Spleen (tissue), 11 donors: ENCODE measurements at regions not wholly inside any gene's neighbourhood (a gene's known extent, or its start where the extent isn't known, plus 50 kb on each side); places are given as distances from the start of the nearest gene placed in this dataset.

Experiments
- DNase-seq: peaks from one replicate; pipeline ENCODE4 v3.0.0-alpha.2; 2020
- H3K27ac ChIP-seq, 8 donors: fragments of 200-600 bp; sonication (generic) in 7 of 8; 1 replicate in 4 of 8; 2 replicates in 4 of 8; pipeline versions ENCODE4 v1.5.0 to v1.8.0; 2016 to 2021; ENCODE audit warnings: inconsistent platforms in 4 of 8, mild to moderate bottlenecking in 4 of 8, moderate library complexity in 1 of 8
- H3K27me3 ChIP-seq, 7 donors: fragments of 200-600 bp; sonication (generic) in 6 of 7; replicated peaks in 1 of 7; 1 replicate in 4 of 7; 2 replicates in 3 of 7; pipeline versions ENCODE4 v1.5.0 to v1.8.0; 2016 to 2021; ENCODE audit warnings: inconsistent platforms in 3 of 7, mild to moderate bottlenecking in 1 of 7
- H3K36me3 ChIP-seq, 6 donors: fragments of 200-600 bp; sonication (generic) in 5 of 6; 1 replicate in 4 of 6; 2 replicates in 2 of 6; pipeline versions ENCODE4 v1.5.0 to v1.8.0; 2016 to 2021; ENCODE audit warnings: inconsistent platforms in 2 of 6
- H3K4me1 ChIP-seq, 6 donors: fragments of 200-600 bp; sonication (generic) in 5 of 6; 1 replicate in 3 of 6; 2 replicates in 3 of 6; pipeline versions ENCODE4 v1.5.0 to v1.8.0; 2016 to 2021; ENCODE audit warnings: inconsistent platforms in 3 of 6
- H3K4me3 ChIP-seq, 8 donors: fragments of 200-600 bp; sonication (generic) in 7 of 8; 1 replicate in 4 of 8; 2 replicates in 4 of 8; pipeline versions ENCODE4 v1.5.0 to v1.8.0; 2016 to 2021; ENCODE audit warnings: inconsistent platforms in 4 of 8, mild to moderate bottlenecking in 4 of 8, moderate library complexity in 2 of 8
- H3K9me3 ChIP-seq, 8 donors: fragments of 200-600 bp; sonication (generic) in 7 of 8; 1 replicate in 4 of 8; 2 replicates in 4 of 8; pipeline versions ENCODE4 v1.5.0 to v1.8.0; 2016 to 2021; ENCODE audit warnings: inconsistent platforms in 4 of 8
- POLR2A ChIP-seq, 3 donors: fragments of 450-650 bp; IDR thresholded peaks; one replicate each; pipeline ENCODE4 v1.5.1; 2017; ENCODE audit warnings: antibody characterized with exemption in 3 of 3, mild to moderate bottlenecking in 1 of 3
- POLR2AphosphoS5 ChIP-seq, 3 donors: sonication (generic); formaldehyde crosslinking; IDR thresholded peaks; one replicate each; pipeline ENCODE4 v1.5.1; 2017; ENCODE audit warnings: antibody characterized with exemption in 3 of 3
- WGBS, 5 donors: extraction: QIAGEN DNeasy Blood & Tissue Kit in 3 of 5; methylation state at CpG; one replicate each; pipeline versions ENCODE4 v1.1.5 to v1.1.7; 2013 to 2018; 5-methylcytosine and 5-hydroxymethylcytosine counted together
- intact Hi-C: fragments of 100-400 bp; cut with DNase I; formaldehyde crosslinking; loops from one replicate; pipeline ENCODE4 v1.15.0; 2023; ENCODE audit warnings: low total_unique reads
- TF ChIP-seq, protein P1 (sequence below), 11 experiments: fragments of 200-600 bp in 7 of 11; fragments of 450-650 bp in 4 of 11; sonication (generic) in 4 of 11; IDR thresholded peaks in 8 of 11; conservative IDR thresholded peaks in 3 of 11; 1 replicate in 7 of 11; 2 replicates in 4 of 11; pipeline versions ENCODE4 v1.4.0 to v1.8.0; 2016 to 2021; ENCODE audit warnings: antibody characterized with exemption in 11 of 11, inconsistent platforms in 4 of 11, mild to moderate bottlenecking in 1 of 11
- donor health status: healthy with polysubstance abuse.
- donor health status: DM: no; HTN: no; CAD: no; lungs with moderate emphysema.
- donor health status: DM: no; HTN: no; CAD: no.
- donor health status: Bipolar disorder and iron deficiency.
- donor health status: healthy.
- donor health status: DM: no; HTN: no; CAD: no.
- donor health status: DM: yes; HTN: yes; CAD: no.

DNA sequence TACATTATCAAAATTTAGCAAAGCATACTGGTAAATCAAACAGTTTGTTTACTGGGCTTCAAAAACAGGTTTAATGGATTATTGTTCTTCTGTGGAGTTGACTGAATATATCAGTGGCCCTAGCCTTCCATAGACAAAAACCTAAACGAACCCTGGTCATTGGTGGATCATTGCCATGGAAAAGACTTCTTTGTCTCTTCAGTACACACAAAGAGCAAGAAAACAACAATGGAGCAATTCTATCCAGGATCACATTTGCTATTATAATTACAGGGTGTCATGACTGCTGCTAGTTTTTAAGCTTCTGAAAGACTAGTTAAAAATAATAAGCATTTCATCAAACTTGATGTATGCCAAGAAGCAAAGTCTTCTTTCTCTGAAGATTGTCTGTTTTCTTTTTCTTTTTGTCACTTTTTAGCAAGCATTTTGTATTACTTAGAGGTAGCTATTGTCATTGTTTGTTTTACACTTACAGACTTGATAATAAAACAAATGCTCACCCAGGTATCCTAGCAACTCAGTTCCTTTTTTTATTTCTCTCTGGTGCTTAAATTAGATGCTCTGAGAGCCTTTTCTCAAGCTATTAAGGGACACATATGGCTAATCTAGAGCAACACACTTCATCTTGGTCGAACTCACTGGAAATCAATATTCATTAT is 1228.7 kb upstream of the DDX18 start:
- no peak overlapping the region for H3K4me3 ChIP-seq
- H3K27ac ChIP-seq = no peak overlapping the region
- DNase-seq = no peak
- no peaks in the 10 kb centered on the region for H3K27me3 ChIP-seq
- TF ChIP-seq POLR2AphosphoS5 (IDR thresholded peaks at IDR 0.05) (no peak), POLR2A (IDR thresholded peaks at IDR 0.05) (no peak)
- TF ChIP-seq, protein P1, sequence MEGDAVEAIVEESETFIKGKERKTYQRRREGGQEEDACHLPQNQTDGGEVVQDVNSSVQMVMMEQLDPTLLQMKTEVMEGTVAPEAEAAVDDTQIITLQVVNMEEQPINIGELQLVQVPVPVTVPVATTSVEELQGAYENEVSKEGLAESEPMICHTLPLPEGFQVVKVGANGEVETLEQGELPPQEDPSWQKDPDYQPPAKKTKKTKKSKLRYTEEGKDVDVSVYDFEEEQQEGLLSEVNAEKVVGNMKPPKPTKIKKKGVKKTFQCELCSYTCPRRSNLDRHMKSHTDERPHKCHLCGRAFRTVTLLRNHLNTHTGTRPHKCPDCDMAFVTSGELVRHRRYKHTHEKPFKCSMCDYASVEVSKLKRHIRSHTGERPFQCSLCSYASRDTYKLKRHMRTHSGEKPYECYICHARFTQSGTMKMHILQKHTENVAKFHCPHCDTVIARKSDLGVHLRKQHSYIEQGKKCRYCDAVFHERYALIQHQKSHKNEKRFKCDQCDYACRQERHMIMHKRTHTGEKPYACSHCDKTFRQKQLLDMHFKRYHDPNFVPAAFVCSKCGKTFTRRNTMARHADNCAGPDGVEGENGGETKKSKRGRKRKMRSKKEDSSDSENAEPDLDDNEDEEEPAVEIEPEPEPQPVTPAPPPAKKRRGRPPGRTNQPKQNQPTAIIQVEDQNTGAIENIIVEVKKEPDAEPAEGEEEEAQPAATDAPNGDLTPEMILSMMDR (IDR thresholded peaks at IDR 0.05 in 8 of 11, conservative IDR thresholded peaks at IDR 0.05 in 3 of 11) = no peak
- intact Hi-C loops = no loop called here
- 48 to 59% (median 57%) methylated on average over 2 of the region's 2 CpGs for WGBS, 5 donors
- H3K4me1 ChIP-seq = no peaks in the 10 kb centered on the region
- H3K9me3 ChIP-seq = peaks cover 0 to 29% (median 15%) of the 10 kb centered on the region in 8 donors
- no peaks in the 10 kb centered on the region for H3K36me3 ChIP-seq

DNA sequence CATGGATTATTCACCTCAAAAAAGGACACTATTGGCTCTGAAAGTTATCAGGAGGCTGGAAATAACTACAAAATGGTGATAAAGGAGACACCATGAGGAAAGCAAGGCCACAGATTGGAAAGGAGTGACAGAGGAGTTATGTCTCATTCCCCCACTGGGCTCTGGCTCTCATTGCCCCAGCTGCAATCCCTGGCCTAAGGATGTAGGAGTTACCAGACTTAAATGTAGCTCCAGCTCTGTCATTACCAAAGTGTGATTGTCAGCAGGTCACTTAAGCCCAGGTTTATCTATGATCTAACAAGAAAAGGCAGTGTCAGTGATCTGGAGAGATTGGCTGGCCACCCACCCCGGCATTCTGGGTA is 1228.2 kb upstream of the DDX18 start:
- Histone ChIP-seq H3K4me1 (no peaks in the 10 kb centered on the region), H3K9me3 (peaks cover 0 to 29% (median 15%) of the 10 kb centered on the region in 8 donors), H3K27me3 (no peaks in the 10 kb centered on the region), H3K27ac (no peak overlapping the region), H3K4me3 (no peak overlapping the region), H3K36me3 (no peaks in the 10 kb centered on the region)
- no peak for DNase-seq
- intact Hi-C loops = no loop called here
- TF ChIP-seq, protein P1 (IDR thresholded peaks at IDR 0.05 in 8 of 11, conservative IDR thresholded peaks at IDR 0.05 in 3 of 11) = no peak
- no peak for TF ChIP-seq POLR2A (IDR thresholded peaks at IDR 0.05)
- TF ChIP-seq POLR2AphosphoS5 (IDR thresholded peaks at IDR 0.05) = no peak
- 71 to 94% (median 85%) methylated on average over 1 of the region's 1 CpG for WGBS, 5 donors
